ENCODE measurements at regions not wholly inside any gene's neighbourhood (a gene's known extent, or its start where the extent isn't known, plus 50 kb on each side); places are given as distances from the start of the nearest gene placed in this dataset.

GRCh38 chr6:120556491-120556890, 777.8 kb downstream of the TBC1D32 start:
- no peak overlapping the region for H3K4me2 ChIP-seq (ENCODE audit: extremely low read depth, insufficient read depth, low read length)
- H2AFZ ChIP-seq (ENCODE audit: low read length) = no peak overlapping the region
- H3K79me2 ChIP-seq (ENCODE audit: control insufficient read depth, insufficient read depth, low read length) = no peaks in the 10 kb centered on the region
- TF ChIP-seq EZH2 (IDR thresholded peaks at IDR 0.05; ENCODE audit: low read length, missing control alignments) (no peak), CTCF (conservative IDR thresholded peaks at IDR 0.05 in 1 of 2, IDR thresholded peaks at IDR 0.05 in 1 of 2; ENCODE audit: low read depth in 1 of 2, low read length in 2 of 2) (no peak)
- H4K20me1 ChIP-seq (ENCODE audit: control insufficient read depth, extremely low read depth, insufficient read depth, low read length) = no peaks in the 10 kb centered on the region
- H3K27me3 ChIP-seq (ENCODE audit: control insufficient read depth, insufficient read depth, low read length) = no peaks in the 10 kb centered on the region
- no peak overlapping the region for H3K4me3 ChIP-seq (replicated peaks in 1 of 4; ENCODE audit: control extremely low read depth in 1 of 4, insufficient read depth in 1 of 4, low read depth in 3 of 4, low read length in 4 of 4)
- H3K9me3 ChIP-seq (ENCODE audit: control insufficient read depth, insufficient read depth, low read depth, low read length) = no peaks in the 10 kb centered on the region
- H3K27ac ChIP-seq (ENCODE audit: insufficient read depth, low read length) = no peak overlapping the region
- H3K36me3 ChIP-seq (ENCODE audit: control insufficient read depth, insufficient read depth, low read length) = no peaks in the 10 kb centered on the region
- no peak for DNase-seq (ENCODE audit: low read depth in 2 of 2)
- no peak overlapping the region for H3K9ac ChIP-seq (ENCODE audit: insufficient read depth, low read length)
- H3K4me1 ChIP-seq (ENCODE audit: control insufficient read depth, extremely low read depth, insufficient read depth, low read length) = no peaks in the 10 kb centered on the region

- Histone ChIP-seq H3K9me3 (ENCODE audit: control insufficient read depth, insufficient read depth, low read depth, low read length) (no peaks in the 10 kb centered on the region), H3K27ac (ENCODE audit: insufficient read depth, low read length) (no peak overlapping the region), H3K4me3 (replicated peaks in 1 of 4; ENCODE audit: control extremely low read depth in 1 of 4, insufficient read depth in 1 of 4, low read depth in 3 of 4, low read length in 4 of 4) (no peak overlapping the region), H3K36me3 (ENCODE audit: control insufficient read depth, insufficient read depth, low read length) (no peaks in the 10 kb centered on the region), H3K79me2 (ENCODE audit: control insufficient read depth, insufficient read depth, low read length) (no peaks in the 10 kb centered on the region), H3K9ac (ENCODE audit: insufficient read depth, low read length) (no peak overlapping the region), H3K4me2 (ENCODE audit: extremely low read depth, insufficient read depth, low read length) (no peak overlapping the region), H3K27me3 (ENCODE audit: control insufficient read depth, insufficient read depth, low read length) (no peaks in the 10 kb centered on the region), H2AFZ (ENCODE audit: low read length) (no peak overlapping the region), H4K20me1 (ENCODE audit: control insufficient read depth, extremely low read depth, insufficient read depth, low read length) (no peaks in the 10 kb centered on the region), H3K4me1 (ENCODE audit: control insufficient read depth, extremely low read depth, insufficient read depth, low read length) (no peaks in the 10 kb centered on the region)
- TF ChIP-seq EZH2 (IDR thresholded peaks at IDR 0.05; ENCODE audit: low read length, missing control alignments) (no peak), CTCF (conservative IDR thresholded peaks at IDR 0.05 in 1 of 2, IDR thresholded peaks at IDR 0.05 in 1 of 2; ENCODE audit: low read depth in 1 of 2, low read length in 2 of 2) (no peak)
- no peak for DNase-seq (ENCODE audit: low read depth in 2 of 2)
Observed at GRCh38 chr6:120553353-120553752, 780.9 kb downstream of the TBC1D32 start.

GRCh38 chr6:120545353-120545752, 788.9 kb downstream of the TBC1D32 start:
- Histone ChIP-seq H3K9ac (ENCODE audit: insufficient read depth, low read length) (no peak overlapping the region), H3K9me3 (ENCODE audit: control insufficient read depth, insufficient read depth, low read depth, low read length) (no peaks in the 10 kb centered on the region), H3K36me3 (ENCODE audit: control insufficient read depth, insufficient read depth, low read length) (no peaks in the 10 kb centered on the region), H3K4me2 (ENCODE audit: extremely low read depth, insufficient read depth, low read length) (no peak overlapping the region), H3K4me1 (ENCODE audit: control insufficient read depth, extremely low read depth, insufficient read depth, low read length) (no peaks in the 10 kb centered on the region), H3K27ac (ENCODE audit: insufficient read depth, low read length) (no peak overlapping the region), H3K27me3 (ENCODE audit: control insufficient read depth, insufficient read depth, low read length) (no peaks in the 10 kb centered on the region), H3K79me2 (ENCODE audit: control insufficient read depth, insufficient read depth, low read length) (no peaks in the 10 kb centered on the region), H3K4me3 (replicated peaks in 1 of 4; ENCODE audit: control extremely low read depth in 1 of 4, insufficient read depth in 1 of 4, low read depth in 3 of 4, low read length in 4 of 4) (no peak overlapping the region), H4K20me1 (ENCODE audit: control insufficient read depth, extremely low read depth, insufficient read depth, low read length) (no peaks in the 10 kb centered on the region), H2AFZ (ENCODE audit: low read length) (no peak overlapping the region)
- TF ChIP-seq CTCF (conservative IDR thresholded peaks at IDR 0.05 in 1 of 2, IDR thresholded peaks at IDR 0.05 in 1 of 2; ENCODE audit: low read depth in 1 of 2, low read length in 2 of 2) (no peak), EZH2 (IDR thresholded peaks at IDR 0.05; ENCODE audit: low read length, missing control alignments) (no peak)
- DNase-seq (ENCODE audit: low read depth in 2 of 2) = no peak
